Mucosa of descending colon (tissue), 3 donors: ENCODE measurements at regions not wholly inside any gene's neighbourhood (a gene's known extent, or its start where the extent isn't known, plus 50 kb on each side); places are given as distances from the start of the nearest gene placed in this dataset.

Experiments used
- ATAC-seq: fragments of 200-7000 bp; cut with Tn5 transposase; one replicate; pipeline ENCODE4 v1.9.1; 2020; ENCODE audit warnings: mild to moderate bottlenecking, moderate library complexity
- DNase-seq, 3 donors: peaks; one replicate each; pipeline ENCODE4 v3.0.0-alpha.2; 2020
- H3K36me3 ChIP-seq: fragments of 200-600 bp; one replicate; pipeline ENCODE4 v1.8.0; 2021; ENCODE audit warnings: low read depth, mild to moderate bottlenecking
- H3K4me1 ChIP-seq: fragments of 200-600 bp; one replicate; pipeline ENCODE4 v1.8.0; 2021; ENCODE audit warnings: low read depth, mild to moderate bottlenecking
- H3K4me3 ChIP-seq: fragments of 200-600 bp; one replicate; pipeline ENCODE4 v1.8.0; 2021; ENCODE audit warnings: mild to moderate bottlenecking
- H3K9me3 ChIP-seq: fragments of 200-600 bp; one replicate; pipeline ENCODE4 v1.8.0; 2021; ENCODE audit warnings: mild to moderate bottlenecking
- intact Hi-C, 2 donors: fragments of 100-400 bp; cut with DNase I in 1 of 2; cut with micrococcal nuclease in 1 of 2; formaldehyde crosslinking; loops; one replicate each; pipeline versions ENCODE4 v1.11.0 to v1.11.1; 2022; cut with DNase I, micrococcal nuclease
- TF ChIP-seq, protein P1 (sequence below): fragments of 200-600 bp; IDR thresholded peaks from one replicate; pipeline ENCODE4 v1.8.0; 2022; ENCODE audit warnings: antibody characterized with exemption, mild to moderate bottlenecking
- donor health status: DM: no; HTN: no; CAD: no; lungs with moderate emphysema.
- donor health status: DM: no; HTN: no; CAD: no.
- donor health status: DM: no; HTN: yes; CAD: no.

GRCh38 chr6:76788155-76788554 is 675.1 kb downstream of the HTR1B start:
- peaks cover 6% of the 10 kb centered on the region for H3K4me1 ChIP-seq
- no peaks in the 10 kb centered on the region for H3K36me3 ChIP-seq
- ATAC-seq (no peak), DNase-seq (no peak)
- intact Hi-C loops: no loop called here
- TF ChIP-seq, protein P1, sequence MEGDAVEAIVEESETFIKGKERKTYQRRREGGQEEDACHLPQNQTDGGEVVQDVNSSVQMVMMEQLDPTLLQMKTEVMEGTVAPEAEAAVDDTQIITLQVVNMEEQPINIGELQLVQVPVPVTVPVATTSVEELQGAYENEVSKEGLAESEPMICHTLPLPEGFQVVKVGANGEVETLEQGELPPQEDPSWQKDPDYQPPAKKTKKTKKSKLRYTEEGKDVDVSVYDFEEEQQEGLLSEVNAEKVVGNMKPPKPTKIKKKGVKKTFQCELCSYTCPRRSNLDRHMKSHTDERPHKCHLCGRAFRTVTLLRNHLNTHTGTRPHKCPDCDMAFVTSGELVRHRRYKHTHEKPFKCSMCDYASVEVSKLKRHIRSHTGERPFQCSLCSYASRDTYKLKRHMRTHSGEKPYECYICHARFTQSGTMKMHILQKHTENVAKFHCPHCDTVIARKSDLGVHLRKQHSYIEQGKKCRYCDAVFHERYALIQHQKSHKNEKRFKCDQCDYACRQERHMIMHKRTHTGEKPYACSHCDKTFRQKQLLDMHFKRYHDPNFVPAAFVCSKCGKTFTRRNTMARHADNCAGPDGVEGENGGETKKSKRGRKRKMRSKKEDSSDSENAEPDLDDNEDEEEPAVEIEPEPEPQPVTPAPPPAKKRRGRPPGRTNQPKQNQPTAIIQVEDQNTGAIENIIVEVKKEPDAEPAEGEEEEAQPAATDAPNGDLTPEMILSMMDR: no peak
- H3K4me3 ChIP-seq: no peak overlapping the region
- H3K9me3 ChIP-seq: no peaks in the 10 kb centered on the region

GRCh38 chr6:76779068-76779467 is 684.2 kb downstream of the HTR1B start:
- Histone ChIP-seq H3K4me1 (no peaks in the 10 kb centered on the region), H3K9me3 (no peaks in the 10 kb centered on the region), H3K4me3 (no peak overlapping the region), H3K36me3 (no peaks in the 10 kb centered on the region)
- TF ChIP-seq, protein P1: no peak
- DNase-seq: no peak
- intact Hi-C loops: no loop called here
- ATAC-seq: peak; percentile 58

DNA sequence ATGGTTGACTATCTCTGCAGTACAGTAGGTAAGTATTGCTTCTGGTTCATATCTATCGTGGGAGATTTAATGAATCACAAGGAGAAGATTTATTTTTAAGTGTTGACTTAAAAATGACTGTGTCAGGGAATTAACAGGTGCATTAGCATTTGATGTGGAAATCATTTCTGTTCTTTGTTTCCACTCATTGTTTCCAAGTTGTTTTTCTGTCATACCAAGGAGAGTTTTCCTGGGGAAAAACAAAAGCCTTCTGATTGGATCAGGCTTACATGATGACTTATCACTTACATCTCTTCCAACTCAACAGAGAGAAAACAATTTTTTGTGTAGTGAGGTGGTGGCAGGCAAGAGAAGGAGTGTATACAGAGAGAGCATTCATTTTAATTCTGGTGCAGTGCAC is 686.4 kb downstream of the HTR1B start:
- ATAC-seq (no peak), DNase-seq (no peak)
- Histone ChIP-seq H3K4me1 (no peaks in the 10 kb centered on the region), H3K36me3 (no peaks in the 10 kb centered on the region), H3K4me3 (no peak overlapping the region), H3K9me3 (no peaks in the 10 kb centered on the region)
- TF ChIP-seq, protein P1: no peak
- intact Hi-C loops: no loop called here

DNA sequence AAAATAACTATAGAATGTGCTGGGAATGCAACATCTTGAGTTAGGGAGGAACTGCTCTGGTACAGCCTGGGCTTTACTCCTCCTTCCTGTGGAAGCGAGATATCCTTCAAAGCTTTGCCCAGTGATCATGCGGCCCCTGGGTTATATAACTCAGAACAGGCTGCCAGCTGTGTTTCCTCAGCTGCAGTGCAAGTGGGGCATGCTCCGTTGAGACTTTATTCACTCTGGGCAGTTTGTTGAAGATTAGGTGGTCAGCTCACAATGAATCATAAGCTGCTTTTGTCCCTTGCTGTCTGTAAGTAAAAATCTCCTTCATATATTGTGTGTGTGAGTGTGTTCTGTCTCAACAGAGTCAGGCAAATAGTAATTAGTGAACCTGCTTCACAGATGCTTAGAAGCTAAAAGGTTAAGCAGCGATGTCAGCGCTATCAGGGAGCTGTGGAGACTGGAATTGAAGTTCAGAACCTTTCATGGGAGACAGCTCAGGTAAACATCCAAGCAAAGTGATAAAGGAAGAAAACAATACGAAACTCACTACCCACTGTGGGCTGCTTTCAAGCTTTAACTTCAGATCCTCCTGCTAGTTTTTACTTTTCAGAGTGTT is 688.4 kb downstream of the HTR1B start:
- TF ChIP-seq, protein P1: no peak
- DNase-seq (no peak), ATAC-seq (peak; percentile 47)
- H3K36me3 ChIP-seq: no peaks in the 10 kb centered on the region
- H3K9me3 ChIP-seq: no peaks in the 10 kb centered on the region
- intact Hi-C loops: no loop called here
- H3K4me1 ChIP-seq: no peaks in the 10 kb centered on the region
- no peak overlapping the region for H3K4me3 ChIP-seq

DNA sequence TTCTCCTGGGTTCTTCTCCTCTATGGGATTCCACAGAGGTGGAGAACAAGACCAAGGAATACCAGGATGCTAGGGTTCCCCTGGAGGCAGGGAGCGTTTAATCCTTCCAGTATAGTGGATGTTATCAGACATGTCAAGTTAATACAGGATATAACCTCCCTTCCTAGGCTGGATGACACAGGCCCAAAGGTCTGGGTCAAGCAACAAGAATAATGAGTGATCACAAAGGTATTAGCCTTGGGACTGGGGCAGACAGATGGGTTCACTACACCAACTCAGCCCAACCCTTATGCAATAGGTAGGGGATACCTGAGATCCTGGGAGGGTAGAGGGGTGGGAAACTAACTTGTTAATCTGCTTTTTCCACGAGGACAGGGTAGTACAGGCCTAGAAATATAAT is 690.3 kb downstream of the HTR1B start:
- DNase-seq (no peak), ATAC-seq (no peak)
- TF ChIP-seq, protein P1: no peak
- Histone ChIP-seq H3K4me1 (no peaks in the 10 kb centered on the region), H3K9me3 (no peaks in the 10 kb centered on the region), H3K36me3 (no peaks in the 10 kb centered on the region), H3K4me3 (no peak overlapping the region)
- intact Hi-C loops: no loop called here
